K562 (cell line): ENCODE measurements at regions not wholly inside any gene's neighbourhood (a gene's known extent, or its start where the extent isn't known, plus 50 kb on each side); places are given as distances from the start of the nearest gene placed in this dataset.

Experiments
- ARID2 ChIP-seq: fragments of 450-650 bp; IDR thresholded peaks from 2 replicates; pipeline ENCODE4 v1.6.1; 2017; ENCODE audit warnings: antibody characterized with exemption, mild to moderate bottlenecking
- KAT2B ChIP-seq: IDR thresholded peaks from one replicate; pipeline ENCODE4 v1.6.1; 2012; ENCODE audit warnings: low read depth, mild to moderate bottlenecking, control low read depth, inconsistent platforms, low read length, moderate library complexity
- KHSRP ChIP-seq: fragments of 450-650 bp; IDR thresholded peaks from 2 replicates; pipeline ENCODE4 v1.6.1; 2017
- KLF6 ChIP-seq: fragments of 250-450 bp; sonication (Bioruptor Pico); IDR thresholded peaks from 2 replicates; pipeline ENCODE4 v1.4.0; 2020; ENCODE audit warnings: mild to moderate bottlenecking, moderate library complexity, borderline replicate concordance
- MCM3 ChIP-seq: fragments of 450-650 bp; IDR thresholded peaks from 2 replicates; pipeline ENCODE4 v1.6.1; 2016
- PML ChIP-seq: IDR thresholded peaks from 2 replicates; pipeline ENCODE4 v1.6.1; 2012; ENCODE audit warnings: low read length, inconsistent platforms
- TCFL5 ChIP-seq: fragments of 250-450 bp; sonication (Bioruptor Pico); conservative IDR thresholded peaks from 2 replicates; pipeline ENCODE4 v1.6.1; 2021; ENCODE audit warnings: mild to moderate bottlenecking, moderate library complexity, matching md5 sums
- U2AF2 ChIP-seq: fragments of 200-400 bp; formaldehyde crosslinking; optimal IDR thresholded peaks from 2 replicates; pipeline ENCODE3; 2017; ENCODE audit warnings: low read depth, mild to moderate bottlenecking, low read length
- ZNF384 ChIP-seq: IDR thresholded peaks from 2 replicates; pipeline ENCODE4 v1.6.1; 2012; ENCODE audit warnings: low read depth, low read length, improper control_type of control experiment
- ZNF780A ChIP-seq: fragments of 250-450 bp; sonication (Bioruptor Pico); IDR thresholded peaks from 2 replicates; pipeline ENCODE4 v1.5.0; 2021; ENCODE audit warnings: mild to moderate bottlenecking
- TF ChIP-seq, protein P1 (sequence below): sonication (generic); formaldehyde crosslinking; IDR thresholded peaks from 2 replicates; pipeline ENCODE4 v1.8.0; 2022; ENCODE audit warnings: missing genetic modification reagents, mild to moderate bottlenecking, borderline replicate concordance
- TF ChIP-seq, protein P2 (sequence below): fragments of 250-450 bp; sonication (Bioruptor Pico); IDR thresholded peaks from 2 replicates; pipeline ENCODE4 v1.9.0; 2021; ENCODE audit warnings: mild to moderate bottlenecking
- TF ChIP-seq, protein P3 (sequence below): fragments of 450-650 bp; formaldehyde crosslinking; conservative IDR thresholded peaks from 2 replicates; pipeline ENCODE4 v1.4.0; 2022; ENCODE audit warnings: mild to moderate bottlenecking, missing genetic modification characterization

DNA sequence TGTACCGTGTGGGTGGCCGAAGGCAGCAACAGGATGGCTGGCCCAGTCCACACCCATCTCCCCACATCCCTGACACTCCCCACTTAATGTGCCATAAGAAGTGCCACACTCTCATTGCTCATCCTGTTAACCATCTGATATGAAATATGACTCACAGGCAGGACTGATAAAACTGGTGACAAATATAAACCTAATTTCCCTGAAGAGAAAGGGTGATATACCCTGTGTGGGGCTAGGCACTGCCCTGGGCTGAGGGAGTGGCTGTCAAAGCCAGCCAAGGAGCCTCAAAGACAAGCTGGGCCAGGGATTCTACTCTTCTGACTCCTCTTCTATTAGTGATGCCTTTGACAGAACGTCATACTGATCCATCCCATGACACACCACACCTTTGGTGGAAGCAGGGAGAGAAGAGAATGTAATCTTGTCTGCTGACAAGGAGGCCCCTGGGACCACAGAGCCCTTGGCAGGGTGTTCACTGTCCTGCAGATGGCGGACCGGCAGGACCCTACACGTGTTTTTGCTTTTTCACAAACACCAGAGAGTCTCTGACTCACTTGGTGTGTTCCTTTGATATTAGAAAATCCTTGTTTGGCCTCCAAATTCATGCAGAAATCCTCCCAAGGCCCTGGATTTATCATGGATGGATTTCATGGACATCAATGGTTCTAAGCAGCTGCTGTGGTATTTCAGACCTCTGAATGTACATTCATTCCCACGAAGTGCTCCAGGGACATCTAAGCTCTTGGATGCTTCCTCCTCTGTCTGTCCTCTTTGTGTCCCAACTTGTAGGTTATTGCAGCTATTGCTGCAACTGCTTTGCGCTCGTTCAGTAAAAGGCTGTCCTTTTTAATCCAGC lies 98.0 kb upstream of the WASF3 start (continued):
- TF ChIP-seq KAT2B = no peak
- no peak for TF ChIP-seq U2AF2
- TF ChIP-seq ZNF780A = no peak
- TF ChIP-seq, protein P1, sequence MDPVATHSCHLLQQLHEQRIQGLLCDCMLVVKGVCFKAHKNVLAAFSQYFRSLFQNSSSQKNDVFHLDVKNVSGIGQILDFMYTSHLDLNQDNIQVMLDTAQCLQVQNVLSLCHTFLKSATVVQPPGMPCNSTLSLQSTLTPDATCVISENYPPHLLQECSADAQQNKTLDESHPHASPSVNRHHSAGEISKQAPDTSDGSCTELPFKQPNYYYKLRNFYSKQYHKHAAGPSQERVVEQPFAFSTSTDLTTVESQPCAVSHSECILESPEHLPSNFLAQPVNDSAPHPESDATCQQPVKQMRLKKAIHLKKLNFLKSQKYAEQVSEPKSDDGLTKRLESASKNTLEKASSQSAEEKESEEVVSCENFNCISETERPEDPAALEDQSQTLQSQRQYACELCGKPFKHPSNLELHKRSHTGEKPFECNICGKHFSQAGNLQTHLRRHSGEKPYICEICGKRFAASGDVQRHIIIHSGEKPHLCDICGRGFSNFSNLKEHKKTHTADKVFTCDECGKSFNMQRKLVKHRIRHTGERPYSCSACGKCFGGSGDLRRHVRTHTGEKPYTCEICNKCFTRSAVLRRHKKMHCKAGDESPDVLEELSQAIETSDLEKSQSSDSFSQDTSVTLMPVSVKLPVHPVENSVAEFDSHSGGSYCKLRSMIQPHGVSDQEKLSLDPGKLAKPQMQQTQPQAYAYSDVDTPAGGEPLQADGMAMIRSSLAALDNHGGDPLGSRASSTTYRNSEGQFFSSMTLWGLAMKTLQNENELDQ (CRISPR knock-in tag) = no peak
- no peak for TF ChIP-seq ARID2
- TF ChIP-seq, protein P2, sequence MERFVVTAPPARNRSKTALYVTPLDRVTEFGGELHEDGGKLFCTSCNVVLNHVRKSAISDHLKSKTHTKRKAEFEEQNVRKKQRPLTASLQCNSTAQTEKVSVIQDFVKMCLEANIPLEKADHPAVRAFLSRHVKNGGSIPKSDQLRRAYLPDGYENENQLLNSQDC (CRISPR knock-in tag) = no peak
- no peak for TF ChIP-seq PML
- TF ChIP-seq ZNF384 = no peak
- TF ChIP-seq, protein P3, sequence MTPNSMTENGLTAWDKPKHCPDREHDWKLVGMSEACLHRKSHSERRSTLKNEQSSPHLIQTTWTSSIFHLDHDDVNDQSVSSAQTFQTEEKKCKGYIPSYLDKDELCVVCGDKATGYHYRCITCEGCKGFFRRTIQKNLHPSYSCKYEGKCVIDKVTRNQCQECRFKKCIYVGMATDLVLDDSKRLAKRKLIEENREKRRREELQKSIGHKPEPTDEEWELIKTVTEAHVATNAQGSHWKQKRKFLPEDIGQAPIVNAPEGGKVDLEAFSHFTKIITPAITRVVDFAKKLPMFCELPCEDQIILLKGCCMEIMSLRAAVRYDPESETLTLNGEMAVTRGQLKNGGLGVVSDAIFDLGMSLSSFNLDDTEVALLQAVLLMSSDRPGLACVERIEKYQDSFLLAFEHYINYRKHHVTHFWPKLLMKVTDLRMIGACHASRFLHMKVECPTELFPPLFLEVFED (CRISPR knock-in tag) = no peak
- no peak for TF ChIP-seq TCFL5 (CRISPR knock-in tag)
- no peak for TF ChIP-seq KHSRP
- no peak for TF ChIP-seq MCM3
- no peak for TF ChIP-seq KLF6 (CRISPR knock-in tag)
